MCF 10A (cell line): ENCODE measurements at regions not wholly inside any gene's neighbourhood (a gene's known extent, or its start where the extent isn't known, plus 50 kb on each side); places are given as distances from the start of the nearest gene placed in this dataset.
"Not testable (repeated sequence)": the region's sequence is repeated elsewhere in the genome, so short reads cannot be mapped to it uniquely, and the experiment has no call there.

Experiments
- BruUV-seq: library from RNA; stranded (reverse); fragments of 400-500 nt; replicated peaks from 2 replicates; lab custom pipeline; 2021; lab: Mats Ljungman, UMichigan
- CTCF ChIA-PET: fragments of 300-600 bp; sonication (Branson Sonifier 250); formaldehyde crosslinking; extraction: SDS; loops from one replicate; lab custom pipeline; 2021; ENCODE audit warnings: antibody characterized with exemption, inconsistent platforms; lab: Yijun Ruan, JAX
- POLR2A ChIA-PET: fragments of 300-600, 350-650 bp; sonication (Branson Sonifier 250); formaldehyde crosslinking; extraction: SDS; loops from one replicate; lab custom pipeline; 2020; ENCODE audit warnings: antibody characterized with exemption, inconsistent platforms; lab: Yijun Ruan, JAX
- DNase-seq: peaks from one replicate; pipeline ENCODE4 v3.0.0-alpha.2; 2018; ENCODE audit not compliant: unreplicated experiment
- H3K27ac Mint-ChIP-seq: one replicate; pipeline ENCODE4 v1.8.0; 2022; ENCODE audit warnings: mild to moderate bottlenecking, low read depth, mixed read lengths; ENCODE audit not compliant: unreplicated experiment
- H3K27me3 Mint-ChIP-seq: one replicate; pipeline ENCODE4 v1.8.0; 2022; ENCODE audit warnings: mixed read lengths; ENCODE audit not compliant: insufficient read depth, unreplicated experiment
- H3K36me3 Mint-ChIP-seq: one replicate; pipeline ENCODE4 v1.8.0; 2022; ENCODE audit warnings: mild to moderate bottlenecking, moderate library complexity, mixed read lengths; ENCODE audit not compliant: insufficient read depth, unreplicated experiment
- H3K4me1 Mint-ChIP-seq: one replicate; pipeline ENCODE4 v1.8.0; 2022; ENCODE audit warnings: mixed read lengths; ENCODE audit not compliant: insufficient read depth, unreplicated experiment
- H3K4me3 Mint-ChIP-seq: one replicate; pipeline ENCODE4 v1.8.0; 2022; ENCODE audit warnings: mild to moderate bottlenecking, moderate library complexity, mixed read lengths; ENCODE audit not compliant: unreplicated experiment
- H3K9me3 Mint-ChIP-seq: one replicate; pipeline ENCODE4 v1.8.0; 2022; ENCODE audit warnings: mixed read lengths; ENCODE audit not compliant: unreplicated experiment
- CTCF ChIP-seq: fragments of 200-600 bp; IDR thresholded peaks from one replicate; pipeline ENCODE4 v1.8.0; 2022; ENCODE audit warnings: antibody characterized with exemption, mild to moderate bottlenecking; ENCODE audit not compliant: unreplicated experiment
- intact Hi-C: fragments of 100-400 bp; cut with micrococcal nuclease; formaldehyde crosslinking; loops from 2 replicates; pipeline ENCODE4 v1.14.1; 2022

GRCh38 chr2:215889240-215889969, 123.9 kb downstream of the MREG start:
- H3K27ac Mint-ChIP-seq, intact Hi-C loops, H3K4me1 Mint-ChIP-seq, BruUV-seq, H3K27me3 Mint-ChIP-seq, H3K9me3 Mint-ChIP-seq, H3K4me3 Mint-ChIP-seq, H3K36me3 Mint-ChIP-seq, POLR2A ChIA-PET, DNase-seq: not testable (repeated sequence)
- CTCF ChIA-PET = interaction anchor here (0.6 kb wide), 1 partner anchor 582 kb away, joined by 3 read pairs; no protein-coding TSS in a partner anchor

DNA sequence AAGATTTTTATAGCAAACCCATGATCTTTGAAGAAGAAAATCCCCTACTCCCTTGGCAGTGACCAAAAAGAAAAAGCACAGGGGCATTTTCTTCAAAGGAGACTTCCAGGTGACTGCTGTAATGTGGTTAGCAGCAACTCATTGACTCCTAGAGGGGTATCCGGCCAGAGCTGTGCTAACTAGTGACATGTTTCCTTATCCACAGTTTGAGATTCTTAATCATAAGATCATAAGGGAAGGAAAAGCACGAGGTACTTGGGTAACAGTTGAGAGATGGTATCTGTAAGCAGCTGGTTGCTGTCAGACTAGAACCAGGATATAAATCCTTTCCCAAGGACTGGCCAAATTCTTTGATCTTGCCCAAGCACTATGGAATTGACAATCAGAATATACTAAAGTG, 124.7 kb downstream of the MREG start:
- BruUV-seq = no TSS peak
- no peaks in the 10 kb centered on the region for H3K27me3 Mint-ChIP-seq
- no peaks in the 10 kb centered on the region for H3K9me3 Mint-ChIP-seq
- no peak overlapping the region for H3K4me3 Mint-ChIP-seq
- POLR2A ChIA-PET = no interaction called here
- peaks cover 6% of the 10 kb centered on the region for H3K4me1 Mint-ChIP-seq
- CTCF ChIA-PET = interaction anchor here (0.6 to 1.0 kb wide), 2 partner anchors 14 to 581 kb away, joined by 3 to 4 read pairs; no protein-coding TSS in a partner anchor
- H3K27ac Mint-ChIP-seq = no peak overlapping the region
- DNase-seq = no peak
- no peak for TF ChIP-seq CTCF
- H3K36me3 Mint-ChIP-seq = no peaks in the 10 kb centered on the region
- intact Hi-C loops = no loop called here

- Mint-ChIP-seq H3K36me3 (no peaks in the 10 kb centered on the region), H3K4me3 (no peak overlapping the region), H3K9me3 (no peaks in the 10 kb centered on the region), H3K27ac (no peak overlapping the region), H3K4me1 (peaks cover 6% of the 10 kb centered on the region), H3K27me3 (no peaks in the 10 kb centered on the region)
- POLR2A ChIA-PET = no interaction called here
- CTCF ChIA-PET = interaction anchor here (0.6 kb wide), 2 partner anchors 10 to 21 kb away, joined by 3 read pairs; no protein-coding TSS in a partner anchor
- TF ChIP-seq CTCF = no peak
- intact Hi-C loops = no loop called here
- no peak for DNase-seq
- BruUV-seq = no TSS peak
Observed at GRCh38 chr2:215887303-215887702, 126.0 kb downstream of the MREG start.

DNA sequence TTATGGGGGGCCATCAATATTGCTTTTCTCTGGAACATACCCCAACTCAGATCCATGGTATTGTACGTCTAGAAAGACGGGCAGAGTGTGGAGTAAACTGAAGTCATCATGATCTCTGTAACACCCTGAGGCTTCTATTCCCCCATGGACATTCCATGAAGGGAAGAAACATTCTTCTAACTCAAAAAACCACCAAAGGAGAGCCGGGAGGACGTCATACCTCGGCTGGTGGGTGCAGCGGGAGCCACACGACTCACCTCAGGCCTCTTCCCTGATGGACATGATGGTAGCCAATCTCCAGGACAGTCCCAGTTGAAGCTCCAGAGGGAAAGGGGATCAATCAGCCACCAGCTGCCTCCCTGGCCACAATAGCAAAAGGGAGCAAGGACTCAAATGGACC, 127.3 kb downstream of the MREG start:
- Mint-ChIP-seq H3K27me3 (no peaks in the 10 kb centered on the region), H3K36me3 (no peaks in the 10 kb centered on the region), H3K4me1 (peaks cover 8% of the 10 kb centered on the region), H3K9me3 (no peaks in the 10 kb centered on the region), H3K4me3 (no peak overlapping the region), H3K27ac (no peak overlapping the region)
- intact Hi-C loops = no loop called here
- ChIA-PET CTCF (no interaction called here), POLR2A (no interaction called here)
- no TSS peak for BruUV-seq
- no peak for TF ChIP-seq CTCF
- no peak for DNase-seq
